ENCODE measurements at regions not wholly inside any gene's neighbourhood (a gene's known extent, or its start where the extent isn't known, plus 50 kb on each side); places are given as distances from the start of the nearest gene placed in this dataset.
"Not testable (repeated sequence)": the region's sequence is repeated elsewhere in the genome, so short reads cannot be mapped to it uniquely, and the experiment has no call there.

- TF ChIP-seq ESRRA (CRISPR knock-in tag; IDR thresholded peaks at IDR 0.05; ENCODE audit: borderline replicate concordance); CTCF (IDR thresholded peaks at IDR 0.05); AFF4 (CRISPR knock-in tag; IDR thresholded peaks at IDR 0.05; ENCODE audit: borderline replicate concordance); NR2C2 (CRISPR knock-in tag; IDR thresholded peaks at IDR 0.05); TEAD4 (CRISPR knock-in tag; IDR thresholded peaks at IDR 0.05); MLX (CRISPR knock-in tag; IDR thresholded peaks at IDR 0.05); FOXK1 (CRISPR knock-in tag; IDR thresholded peaks at IDR 0.05); SP1 (CRISPR knock-in tag; conservative IDR thresholded peaks at IDR 0.05); JUN (CRISPR knock-in tag; IDR thresholded peaks at IDR 0.05); CBFB (CRISPR knock-in tag; IDR thresholded peaks at IDR 0.05; ENCODE audit: low read depth): not testable (repeated sequence)
Observed at GRCh38 chr6:148010516-148010915, 332.1 kb upstream of the SASH1 start.
